Kasumi-1 (cell line): ENCODE measurements at regions not wholly inside any gene's neighbourhood (a gene's known extent, or its start where the extent isn't known, plus 50 kb on each side); places are given as distances from the start of the nearest gene placed in this dataset.

ENCODE experiments used
- DNase-seq, 2 experiments: peaks; one replicate each; lab custom pipeline; 2025; lab: John Stamatoyannopoulos, UW

GRCh38 chr9:126089789-126090188 lies 236.8 kb upstream of the MVB12B start:
- DNase-seq = no peak

DNA sequence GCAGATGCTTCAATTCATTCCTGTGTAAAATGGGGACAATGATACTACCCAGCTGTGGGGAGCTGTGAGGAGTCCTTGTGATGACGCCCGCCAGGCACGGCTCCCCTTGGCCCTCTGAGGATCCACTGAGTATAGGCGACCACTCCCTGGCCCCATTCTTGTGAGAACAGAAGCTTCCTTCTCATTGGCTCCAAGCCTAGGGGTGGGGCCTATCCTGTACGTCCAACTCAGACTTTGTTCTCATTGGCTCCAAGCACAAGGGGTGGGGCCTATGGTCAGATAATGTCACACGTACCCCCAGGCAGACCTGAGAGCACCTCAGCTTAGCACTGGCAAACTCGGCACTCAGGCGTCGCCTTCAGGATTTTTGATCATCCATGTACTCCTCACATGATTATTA lies 232.9 kb upstream of the MVB12B start:
- no peak for DNase-seq

DNA sequence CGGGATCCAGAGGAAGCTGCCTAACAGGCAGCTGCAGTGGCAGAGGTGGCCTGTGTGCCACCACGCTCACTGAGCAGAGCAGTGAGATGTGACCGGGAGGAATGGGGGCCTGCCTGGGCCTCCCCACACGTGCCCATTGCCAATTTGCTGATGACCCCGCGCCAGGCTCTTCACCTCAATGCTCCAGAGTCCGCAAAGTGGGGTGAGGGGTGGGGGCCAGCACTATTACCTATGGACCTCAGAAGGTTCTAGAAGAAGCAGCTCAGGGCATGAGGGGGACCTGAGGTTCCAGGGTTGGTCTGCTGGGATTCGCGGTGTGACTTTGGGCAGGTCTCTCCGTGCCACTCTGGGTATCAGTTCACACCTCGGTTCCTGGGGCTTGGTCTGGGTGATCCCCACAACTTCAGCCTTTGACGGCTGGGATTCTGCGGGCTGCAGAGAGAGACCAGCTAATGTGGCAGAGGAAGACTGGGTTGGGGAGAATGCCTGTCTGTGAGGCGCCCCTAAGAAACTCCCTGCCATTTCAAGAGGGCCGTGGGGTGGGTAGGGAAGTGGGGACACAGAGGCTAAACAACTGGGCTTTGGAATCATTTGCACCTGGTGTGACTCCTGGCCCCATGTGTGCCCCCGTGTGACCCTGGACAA lies 231.0 kb upstream of the MVB12B start:
- no peak for DNase-seq

GRCh38 chr9:126096340-126096739 lies 230.3 kb upstream of the MVB12B start:
- DNase-seq = no peak

GRCh38 chr9:126097679-126098078 lies 228.9 kb upstream of the MVB12B start:
- no peak for DNase-seq

GRCh38 chr9:126106404-126106803 lies 220.2 kb upstream of the MVB12B start:
- no peak for DNase-seq

DNA sequence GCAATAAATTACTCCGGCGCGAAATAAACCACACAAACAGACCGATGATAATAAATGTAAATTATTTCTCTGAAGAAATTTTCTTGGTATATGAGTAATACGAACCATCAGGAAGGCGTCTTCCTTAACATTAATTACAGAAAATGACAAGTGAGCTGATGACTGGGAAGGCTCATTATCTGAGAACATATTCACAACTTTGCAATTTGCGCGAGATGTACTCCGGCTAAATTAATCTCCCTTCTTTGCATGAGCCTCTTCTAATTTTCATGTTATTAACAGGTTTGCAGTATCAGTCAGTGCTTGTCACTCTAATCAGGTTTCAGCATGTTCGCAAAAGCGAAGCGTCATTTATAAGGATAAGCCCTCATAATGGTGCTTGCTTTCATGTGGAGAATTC lies 218.9 kb upstream of the MVB12B start:
- no peak for DNase-seq

DNA sequence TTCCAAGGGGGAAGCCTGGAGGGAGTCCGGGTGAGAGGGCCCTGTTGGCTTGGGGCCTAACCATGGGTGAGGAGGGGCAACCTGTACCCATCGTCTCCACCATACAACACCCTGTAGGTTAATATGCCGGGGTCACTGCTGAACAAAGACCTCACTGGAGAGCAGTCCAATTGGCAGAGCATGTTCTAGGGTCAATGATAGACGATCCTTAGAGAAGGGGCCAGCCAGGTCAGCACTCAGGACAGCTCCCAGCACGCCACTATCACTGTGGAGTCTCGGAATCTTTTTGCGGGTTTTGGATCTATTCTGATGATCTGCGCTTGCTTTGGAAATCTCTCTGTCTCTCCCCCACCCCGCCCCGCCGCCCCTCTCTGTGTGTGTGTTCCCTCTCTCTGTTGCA lies 218.4 kb upstream of the MVB12B start:
- DNase-seq = no peak

DNA sequence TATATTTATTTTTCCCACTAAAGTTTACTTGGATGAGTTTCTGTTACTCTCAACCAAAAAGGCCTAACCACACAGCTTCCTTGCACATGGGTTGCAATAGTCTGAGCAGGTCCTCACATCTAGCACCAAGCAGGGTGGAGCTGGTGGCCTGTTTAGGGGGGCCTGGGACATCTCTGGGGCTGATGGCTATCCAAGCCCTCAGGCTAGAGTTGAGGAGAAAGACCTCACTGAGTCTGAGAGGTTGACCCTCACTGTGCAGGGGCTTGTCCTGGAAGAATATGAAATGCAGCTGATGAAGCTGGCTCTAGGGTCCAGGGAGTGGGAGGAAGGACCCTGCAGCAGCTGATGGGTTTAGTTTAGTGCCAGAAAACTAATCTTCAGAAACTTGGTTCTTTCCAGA lies 217.1 kb upstream of the MVB12B start:
- no peak for DNase-seq

- no peak for DNase-seq
Measured at GRCh38 chr9:126111556-126111955, 215.1 kb upstream of the MVB12B start.

- no peak for DNase-seq
Measured at GRCh38 chr9:126112135-126112720, 214.4 kb upstream of the MVB12B start.

GRCh38 chr9:126113176-126113575 lies 213.5 kb upstream of the MVB12B start:
- no peak for DNase-seq

DNA sequence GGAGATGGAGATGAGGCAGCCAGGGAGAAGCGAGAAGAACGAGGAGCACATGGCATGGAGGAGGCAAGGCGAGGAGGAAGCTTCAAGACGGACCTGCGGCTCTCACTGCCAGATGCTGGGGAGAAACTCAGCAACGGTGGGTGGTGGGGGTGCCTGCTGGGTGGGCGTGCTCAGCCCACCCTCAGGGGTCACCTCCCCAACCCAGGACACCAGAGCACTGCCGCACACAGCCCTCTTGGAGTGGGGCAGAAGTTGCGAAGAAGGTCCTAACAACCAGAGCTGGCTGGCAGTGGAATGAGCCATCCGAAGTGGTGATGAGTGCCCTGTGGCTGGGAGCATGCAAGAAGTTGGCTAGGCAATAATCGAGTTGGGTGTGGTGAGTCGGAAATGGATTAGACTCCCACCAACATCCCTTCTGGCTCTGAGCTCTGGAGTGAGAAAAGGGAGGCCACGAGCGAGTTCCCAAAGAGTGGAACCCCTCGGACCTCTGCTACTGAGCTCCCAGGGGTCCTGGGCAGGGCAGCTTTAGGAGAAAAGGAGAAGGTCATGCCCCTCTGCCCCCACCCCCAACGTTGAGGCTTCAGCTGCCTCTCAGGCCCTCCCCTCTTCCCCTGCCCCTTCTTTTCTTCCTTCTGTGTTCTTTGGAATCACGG lies 212.7 kb upstream of the MVB12B start:
- no peak for DNase-seq

DNA sequence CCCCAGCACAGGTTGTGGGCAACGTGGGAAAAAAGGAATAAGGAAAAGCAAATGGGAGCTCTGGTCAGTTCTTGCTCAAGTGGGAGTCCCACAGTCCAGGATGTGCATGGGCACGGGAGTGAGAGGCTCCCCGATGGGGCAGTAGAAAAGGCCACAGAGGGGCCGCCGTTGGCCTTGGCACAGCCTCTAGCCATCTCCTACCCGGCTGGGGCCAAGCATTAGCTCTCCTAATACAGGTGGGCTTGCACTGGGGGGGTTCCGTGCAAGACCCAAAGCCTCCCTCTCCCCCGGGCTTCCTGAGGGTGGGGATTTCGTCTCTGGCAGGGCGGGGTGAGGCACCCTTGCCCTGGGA lies 212.2 kb upstream of the MVB12B start:
- DNase-seq = no peak

GRCh38 chr9:126114850-126115460 lies 211.7 kb upstream of the MVB12B start:
- no peak for DNase-seq

DNA sequence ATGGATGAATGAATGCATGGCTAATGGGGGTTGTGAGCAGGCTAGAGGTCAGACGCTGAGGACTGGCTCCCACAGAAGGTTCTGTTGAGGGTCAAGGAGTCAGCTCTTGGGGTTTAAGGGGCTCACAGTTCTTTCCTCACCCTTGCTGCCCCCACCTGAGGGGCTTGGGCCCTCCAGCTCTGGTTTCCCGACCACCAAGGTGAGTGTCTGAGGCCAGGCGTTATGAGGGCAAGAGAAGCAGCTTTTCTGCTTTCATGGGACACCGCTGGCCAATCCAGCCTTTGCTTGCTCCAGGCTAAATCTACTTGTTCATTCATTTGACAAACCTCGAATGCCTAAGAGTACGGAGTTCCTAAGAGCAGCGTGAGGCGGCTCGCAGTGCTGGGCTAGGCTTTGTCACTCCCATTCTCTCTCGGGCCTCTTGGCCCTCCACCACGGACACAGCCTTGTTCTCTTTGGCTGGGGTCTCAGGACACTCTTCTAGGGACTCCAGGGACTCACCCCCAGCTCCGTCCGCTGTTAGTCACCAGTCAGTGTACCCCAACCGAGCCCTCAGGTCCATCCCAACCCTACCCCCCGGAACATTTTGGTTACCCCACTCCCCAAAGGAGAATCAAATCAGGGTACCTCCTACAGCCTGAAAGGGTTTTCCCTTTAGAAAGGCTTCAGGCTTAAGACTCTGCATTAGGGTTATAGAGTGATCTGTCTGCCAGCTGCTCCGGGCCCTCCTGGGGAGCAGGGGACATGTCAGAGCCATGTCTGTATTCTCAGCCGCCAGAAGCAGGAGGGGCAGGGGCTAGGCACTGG lies 210.1 kb upstream of the MVB12B start:
- no peak for DNase-seq

- no peak for DNase-seq
Measured at GRCh38 chr9:126117158-126117425, 209.5 kb upstream of the MVB12B start.

GRCh38 chr9:126117631-126118030 lies 209.0 kb upstream of the MVB12B start:
- no peak for DNase-seq

DNA sequence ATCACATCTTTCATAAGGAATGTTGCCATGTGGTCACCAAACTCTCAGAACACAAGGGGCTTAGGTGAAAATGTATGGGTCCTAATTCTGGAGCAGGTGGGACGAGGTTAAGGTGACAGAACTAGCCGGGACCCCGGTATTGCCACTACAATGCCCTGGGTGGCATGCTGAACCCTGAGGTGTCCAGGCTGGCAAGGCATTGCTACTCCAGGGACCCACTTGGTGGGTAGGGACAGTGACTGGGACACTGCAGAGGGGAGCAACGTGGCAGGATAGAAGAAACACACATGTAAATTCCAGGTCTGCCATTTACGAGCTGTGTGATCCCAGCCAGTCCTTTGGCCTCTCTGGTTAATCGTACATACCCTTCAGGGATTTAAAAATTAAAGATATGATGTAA lies 206.9 kb upstream of the MVB12B start:
- DNase-seq = no peak

DNA sequence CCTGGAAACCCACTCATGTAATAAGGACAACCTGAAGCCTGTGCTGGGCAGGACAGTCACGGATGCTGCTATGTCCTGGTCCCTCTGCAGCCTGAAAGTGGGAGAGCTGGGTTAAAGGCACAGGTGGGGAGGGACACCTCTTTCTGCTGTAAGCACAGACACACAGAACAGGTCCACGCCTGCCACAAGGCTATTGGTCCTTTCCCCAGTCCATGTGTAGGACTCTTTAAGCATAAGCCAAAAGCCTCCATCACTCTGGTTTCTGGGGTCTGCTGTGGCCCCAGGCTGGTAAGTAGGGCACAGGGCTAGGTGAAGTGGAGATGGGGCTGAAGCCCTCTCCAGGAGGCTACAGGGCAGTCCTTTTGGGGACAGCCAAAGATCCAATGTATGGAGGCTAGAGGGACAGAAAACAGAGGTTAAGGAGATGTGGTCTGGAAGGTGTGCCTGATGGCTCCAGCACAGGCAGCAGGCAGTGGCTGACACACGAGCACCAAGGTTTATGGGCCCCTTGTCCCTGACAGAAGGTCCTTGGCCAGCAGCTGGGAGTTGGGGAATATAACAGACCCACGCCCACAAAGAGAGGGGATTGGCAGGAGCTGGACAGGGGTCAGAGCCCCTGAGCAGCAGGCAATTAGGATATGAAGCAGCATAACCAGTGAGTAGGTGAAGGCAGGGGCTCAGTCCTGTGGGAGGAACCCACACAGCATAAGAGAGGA lies 203.6 kb upstream of the MVB12B start:
- no peak for DNase-seq

GRCh38 chr9:126123927-126124326 lies 202.7 kb upstream of the MVB12B start:
- no peak for DNase-seq

DNA sequence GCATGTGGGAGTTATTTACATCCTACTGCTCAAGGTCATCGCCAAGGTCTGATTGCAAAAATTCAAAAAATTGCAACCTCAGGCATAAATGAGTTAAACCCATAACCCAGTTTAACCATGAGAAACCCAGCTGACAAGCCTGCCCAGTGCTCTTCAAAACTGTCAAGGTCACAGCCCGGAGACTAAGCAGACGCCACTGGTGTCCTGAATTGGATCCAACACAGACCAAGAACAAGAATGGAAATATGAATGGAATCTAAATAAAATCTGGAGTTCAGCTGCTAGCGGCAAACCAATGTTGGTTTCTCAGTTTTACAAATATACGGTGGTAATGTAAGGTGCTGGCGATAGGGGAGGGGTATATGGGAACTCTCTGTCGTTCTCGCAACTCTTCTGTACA lies 201.5 kb upstream of the MVB12B start:
- no peak for DNase-seq
